Activated CD4-positive, alpha-beta memory T cell treated with anti-CD3 and anti-CD28 coated beads for 36 hours (primary cell): ENCODE measurements at regions not wholly inside any gene's neighbourhood (a gene's known extent, or its start where the extent isn't known, plus 50 kb on each side); places are given as distances from the start of the nearest gene placed in this dataset.

Experiments used
- CTCF ChIA-PET: fragments of 350-600 bp; sonication (Branson Sonifier 250); formaldehyde crosslinking; loops from one replicate; lab custom pipeline; 2021; ENCODE audit warnings: antibody characterized with exemption, inconsistent platforms; lab: Charles Lee
- POLR2A ChIA-PET: fragments of 350-600 bp; sonication (Branson Sonifier 250); formaldehyde crosslinking; loops from one replicate; lab custom pipeline; 2021; ENCODE audit warnings: antibody characterized with exemption; lab: Charles Lee
- DNase-seq: peaks from one replicate; pipeline ENCODE4 v3.0.0-alpha.2; 2020
- H3K27ac Mint-ChIP-seq: one replicate; pipeline ENCODE4 v1.8.0; 2021; ENCODE audit warnings: mixed read lengths
- H3K27me3 Mint-ChIP-seq: one replicate; pipeline ENCODE4 v1.8.0; 2021; ENCODE audit warnings: mixed read lengths
- H3K36me3 Mint-ChIP-seq: one replicate; pipeline ENCODE4 v1.8.0; 2021; ENCODE audit warnings: mixed read lengths
- H3K4me1 Mint-ChIP-seq: one replicate; pipeline ENCODE4 v1.8.0; 2021; ENCODE audit warnings: low read depth, mixed read lengths
- H3K4me3 Mint-ChIP-seq: one replicate; pipeline ENCODE4 v1.8.0; 2021; ENCODE audit warnings: mild to moderate bottlenecking, mixed read lengths
- H3K9me3 Mint-ChIP-seq: one replicate; pipeline ENCODE4 v1.8.0; 2021; ENCODE audit warnings: mixed read lengths
- intact Hi-C: fragments of 100-400 bp; cut with micrococcal nuclease; formaldehyde crosslinking; loops from one replicate; pipeline ENCODE4 v1.15.1; 2023

GRCh38 chr20:50271176-50271575 lies 80.5 kb downstream of the CEBPB start:
- no peak for DNase-seq
- ChIA-PET CTCF (no interaction called here), POLR2A (interaction anchor here (0.8 kb wide), 1 partner anchor 14 kb away, joined by 3 read pairs; no protein-coding TSS in a partner anchor)
- peaks cover 19% of the 10 kb centered on the region for H3K27me3 Mint-ChIP-seq
- no peaks in the 10 kb centered on the region for H3K9me3 Mint-ChIP-seq
- peaks cover 2% of the 10 kb centered on the region for H3K4me1 Mint-ChIP-seq
- no peak overlapping the region for H3K27ac Mint-ChIP-seq
- H3K4me3 Mint-ChIP-seq: no peak overlapping the region
- H3K36me3 Mint-ChIP-seq: no peaks in the 10 kb centered on the region
- intact Hi-C loops: no loop called here

GRCh38 chr20:50271612-50272011 lies 81.0 kb downstream of the CEBPB start:
- H3K27me3 Mint-ChIP-seq: peaks cover 19% of the 10 kb centered on the region

GRCh38 chr20:50272030-50272723 lies 81.5 kb downstream of the CEBPB start:
- ChIA-PET CTCF (interaction anchor here (1.2 kb wide), 1 partner anchor 206 kb away, joined by 3 read pairs; no protein-coding TSS in a partner anchor), POLR2A (no interaction called here)
- H3K36me3 Mint-ChIP-seq: no peaks in the 10 kb centered on the region
- peaks cover 19% of the 10 kb centered on the region for H3K27me3 Mint-ChIP-seq
- no peak overlapping the region for H3K27ac Mint-ChIP-seq
- intact Hi-C loops: no loop called here
- H3K4me1 Mint-ChIP-seq: peaks cover 2% of the 10 kb centered on the region
- no peak for DNase-seq
- no peak overlapping the region for H3K4me3 Mint-ChIP-seq
- no peaks in the 10 kb centered on the region for H3K9me3 Mint-ChIP-seq

More at GRCh38 chr20:50271612-50272011, 81.0 kb downstream of the CEBPB start:
- no peak for DNase-seq
- POLR2A ChIA-PET: no interaction called here
- CTCF ChIA-PET: no interaction called here
- intact Hi-C loops: no loop called here
- Mint-ChIP-seq H3K9me3 (no peaks in the 10 kb centered on the region), H3K4me3 (no peak overlapping the region), H3K4me1 (peaks cover 2% of the 10 kb centered on the region), H3K36me3 (no peaks in the 10 kb centered on the region), H3K27ac (no peak overlapping the region)

GRCh38 chr20:50272724-50273446 lies 82.3 kb downstream of the CEBPB start:
- DNase-seq: no peak
- ChIA-PET CTCF (interaction anchor here (1.2 kb wide), 1 partner anchor 206 kb away, joined by 3 read pairs; no protein-coding TSS in a partner anchor), POLR2A (no interaction called here)

GRCh38 chr20:50273601-50274491 lies 83.2 kb downstream of the CEBPB start:
- POLR2A ChIA-PET: no interaction called here

More at GRCh38 chr20:50272724-50273446, 82.3 kb downstream of the CEBPB start:
- intact Hi-C loops: no loop called here
- Mint-ChIP-seq H3K9me3 (no peaks in the 10 kb centered on the region), H3K4me3 (no peak overlapping the region), H3K4me1 (peaks cover 2% of the 10 kb centered on the region), H3K27ac (no peak overlapping the region), H3K27me3 (peaks cover 19% of the 10 kb centered on the region), H3K36me3 (no peaks in the 10 kb centered on the region)

GRCh38 chr20:50274570-50275430 lies 84.2 kb downstream of the CEBPB start:
- peaks cover 21% of the 10 kb centered on the region for H3K27me3 Mint-ChIP-seq
- no peak overlapping the region for H3K27ac Mint-ChIP-seq
- no peak overlapping the region for H3K4me3 Mint-ChIP-seq
- no peaks in the 10 kb centered on the region for H3K36me3 Mint-ChIP-seq
- H3K4me1 Mint-ChIP-seq: peaks cover 2% of the 10 kb centered on the region
- no peak for DNase-seq
- intact Hi-C loops: no loop called here
- ChIA-PET CTCF (no interaction called here), POLR2A (interaction anchor here (0.6 kb wide), 1 partner anchor 177 kb away, joined by 3 read pairs; no protein-coding TSS in a partner anchor)
- no peaks in the 10 kb centered on the region for H3K9me3 Mint-ChIP-seq

More at GRCh38 chr20:50273601-50274491, 83.2 kb downstream of the CEBPB start:
- Mint-ChIP-seq H3K4me1 (peaks cover 2% of the 10 kb centered on the region), H3K4me3 (no peak overlapping the region), H3K36me3 (no peaks in the 10 kb centered on the region), H3K9me3 (no peaks in the 10 kb centered on the region), H3K27ac (no peak overlapping the region), H3K27me3 (peaks cover 21% of the 10 kb centered on the region)
- intact Hi-C loops: no loop called here
- CTCF ChIA-PET: no interaction called here
- no peak for DNase-seq

- H3K4me1 Mint-ChIP-seq: peaks cover 2% of the 10 kb centered on the region
- CTCF ChIA-PET: interaction anchor here (1.4 kb wide), 1 partner anchor 9 kb away, joined by 4 read pairs; no protein-coding TSS in a partner anchor
- H3K9me3 Mint-ChIP-seq: no peaks in the 10 kb centered on the region
- no peak for DNase-seq
- no peaks in the 10 kb centered on the region for H3K36me3 Mint-ChIP-seq
- H3K27ac Mint-ChIP-seq: no peak overlapping the region
- no peak overlapping the region for H3K4me3 Mint-ChIP-seq
- POLR2A ChIA-PET: no interaction called here
- intact Hi-C loops: no loop called here
- peaks cover 12% of the 10 kb centered on the region for H3K27me3 Mint-ChIP-seq
Observed at GRCh38 chr20:50276119-50277063, 85.8 kb downstream of the CEBPB start.

GRCh38 chr20:50277064-50277415 lies 86.4 kb downstream of the CEBPB start:
- intact Hi-C loops: no loop called here
- Mint-ChIP-seq H3K9me3 (no peaks in the 10 kb centered on the region), H3K27ac (no peak overlapping the region), H3K36me3 (no peaks in the 10 kb centered on the region), H3K4me3 (no peak overlapping the region), H3K27me3 (peaks cover 8% of the 10 kb centered on the region), H3K4me1 (no peaks in the 10 kb centered on the region)
- POLR2A ChIA-PET: no interaction called here
- DNase-seq: no peak
- CTCF ChIA-PET: interaction anchor here (1.4 kb wide), 1 partner anchor 8 kb away, joined by 4 read pairs; no protein-coding TSS in a partner anchor

- ChIA-PET POLR2A (no interaction called here), CTCF (interaction anchor here (1.4 kb wide), 1 partner anchor 8 kb away, joined by 4 read pairs; no protein-coding TSS in a partner anchor)
- Mint-ChIP-seq H3K4me1 (peaks cover 2% of the 10 kb centered on the region), H3K36me3 (no peaks in the 10 kb centered on the region), H3K27me3 (peaks cover 6% of the 10 kb centered on the region), H3K27ac (no peak overlapping the region), H3K4me3 (no peak overlapping the region), H3K9me3 (no peaks in the 10 kb centered on the region)
- no peak for DNase-seq
- intact Hi-C loops: no loop called here
Observed at GRCh38 chr20:50277460-50278376, 87.1 kb downstream of the CEBPB start.

- CTCF ChIA-PET: no interaction called here
- DNase-seq: no peak
- intact Hi-C loops: no loop called here
- Mint-ChIP-seq H3K4me1 (peaks cover 5% of the 10 kb centered on the region), H3K4me3 (no peak overlapping the region), H3K27ac (no peak overlapping the region), H3K9me3 (no peaks in the 10 kb centered on the region), H3K27me3 (peaks cover 4% of the 10 kb centered on the region), H3K36me3 (no peaks in the 10 kb centered on the region)
- POLR2A ChIA-PET: no interaction called here
Observed at GRCh38 chr20:50278377-50278683, 87.7 kb downstream of the CEBPB start.
